HCEC 1CT (cell line): ENCODE measurements at regions not wholly inside any gene's neighbourhood (a gene's known extent, or its start where the extent isn't known, plus 50 kb on each side); places are given as distances from the start of the nearest gene placed in this dataset.

Source experiments
- DNase-seq: peaks from one replicate; pipeline ENCODE4 v3.0.0-alpha.2; 2017

GRCh38 chr19:32012206-32012605 lies 333.2 kb upstream of the ZNF507 start:
- DNase-seq = no peak

DNA sequence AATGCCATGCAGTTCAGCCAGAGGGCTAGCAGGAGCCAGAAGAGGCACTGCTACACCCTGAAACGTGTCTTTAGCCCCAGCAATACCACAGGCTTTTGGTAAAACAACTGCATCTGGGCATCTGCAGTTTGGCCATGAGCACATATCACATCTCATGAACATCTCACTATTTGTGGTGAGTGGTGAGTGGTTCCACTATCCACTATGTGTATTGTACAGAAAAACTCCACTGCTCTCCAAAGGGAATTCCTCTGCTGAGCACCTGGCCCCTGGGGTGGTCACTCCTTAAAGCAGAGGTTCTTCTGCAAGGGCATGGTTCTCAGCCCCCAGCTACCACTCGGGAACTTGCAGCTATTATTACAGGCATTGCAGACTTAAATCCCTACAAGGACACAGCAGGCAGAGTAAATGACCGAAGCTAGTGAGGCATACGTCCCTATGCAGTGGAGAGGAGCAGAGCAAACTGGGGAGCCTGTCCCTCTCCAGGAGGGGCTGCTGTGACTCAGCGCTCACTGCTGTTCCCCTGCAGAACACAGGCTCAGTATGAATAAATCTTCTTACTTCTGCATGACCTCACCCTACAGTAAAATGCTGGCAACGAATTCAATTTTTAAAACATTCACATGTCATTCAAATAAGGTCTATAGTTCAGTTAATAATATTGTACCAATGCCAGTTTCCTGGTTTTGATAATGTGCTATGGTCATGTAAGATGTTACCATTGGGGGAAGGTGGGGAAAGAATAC lies 332.4 kb upstream of the ZNF507 start:
- DNase-seq = no peak

DNA sequence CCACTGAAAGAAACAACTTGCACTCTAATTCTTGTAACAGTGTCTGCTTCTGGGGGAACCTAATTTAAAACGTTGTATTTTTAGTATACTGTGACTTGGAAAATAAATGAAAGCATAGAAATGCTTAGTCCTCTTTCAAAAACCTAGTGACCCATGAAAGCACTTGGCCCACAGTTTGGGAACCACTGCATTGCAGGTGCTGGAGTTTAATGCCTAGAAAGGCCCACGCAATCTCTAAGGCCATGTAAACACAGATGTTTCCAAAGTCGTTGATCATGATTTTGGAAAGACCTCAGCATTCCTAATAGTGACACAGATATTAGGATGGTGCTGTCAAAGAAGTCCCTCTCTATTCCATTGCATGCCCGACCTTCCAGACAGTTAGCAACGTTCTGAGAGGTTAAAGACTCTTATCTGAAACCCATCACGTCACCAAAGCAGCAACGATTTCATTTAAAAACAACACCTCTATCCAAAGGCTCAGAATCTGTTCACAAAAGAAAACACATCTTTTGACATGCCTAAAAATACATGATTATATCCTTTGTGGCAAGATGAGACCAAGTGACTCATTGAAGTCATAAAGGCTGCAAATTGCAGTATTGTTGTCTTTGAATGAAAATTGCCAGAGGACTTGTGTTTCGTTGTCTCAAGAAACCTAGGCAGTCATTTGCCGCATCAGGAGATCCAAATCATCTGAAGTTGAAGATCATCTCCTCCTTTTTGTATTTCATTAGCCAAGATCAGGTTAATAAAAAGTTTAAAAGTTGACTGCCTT lies 328.0 kb upstream of the ZNF507 start:
- DNase-seq = no peak

GRCh38 chr19:32018014-32018413 lies 327.4 kb upstream of the ZNF507 start:
- no peak for DNase-seq

GRCh38 chr19:32020538-32020937 lies 324.9 kb upstream of the ZNF507 start:
- no peak for DNase-seq

DNA sequence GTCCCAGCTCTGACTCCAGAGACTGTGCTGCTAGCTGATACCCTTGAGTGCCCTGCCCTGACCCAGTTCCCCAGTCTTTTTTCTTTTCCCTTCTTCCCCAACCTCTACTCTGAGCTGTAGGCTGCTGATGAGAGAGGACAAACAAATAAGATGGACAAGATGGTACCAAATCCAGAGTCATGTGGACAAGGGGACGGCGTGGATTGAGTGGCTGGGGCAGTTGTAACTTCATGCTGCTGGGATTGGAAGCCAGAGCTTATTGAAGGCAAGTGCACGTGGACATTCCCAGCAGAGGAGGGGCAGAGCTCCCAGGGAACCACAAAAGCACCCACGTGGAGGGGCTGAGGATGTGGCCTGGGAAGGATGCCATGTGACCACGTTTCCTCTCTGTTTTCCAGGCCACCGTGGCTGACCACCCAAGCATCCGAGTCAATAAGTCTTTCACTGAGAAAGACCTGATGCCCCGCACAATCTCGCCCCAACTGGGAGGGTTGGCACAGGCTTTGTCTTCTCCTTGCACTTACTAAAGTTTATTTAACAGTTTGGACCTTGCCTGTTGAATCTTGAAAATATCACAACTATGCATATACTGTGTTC lies 323.3 kb upstream of the ZNF507 start:
- no peak for DNase-seq

GRCh38 chr19:32022731-32023563 lies 322.5 kb upstream of the ZNF507 start:
- no peak for DNase-seq

GRCh38 chr19:32023564-32023832 lies 321.9 kb upstream of the ZNF507 start:
- DNase-seq = no peak

GRCh38 chr19:32029235-32029634 lies 316.2 kb upstream of the ZNF507 start:
- DNase-seq = no peak

DNA sequence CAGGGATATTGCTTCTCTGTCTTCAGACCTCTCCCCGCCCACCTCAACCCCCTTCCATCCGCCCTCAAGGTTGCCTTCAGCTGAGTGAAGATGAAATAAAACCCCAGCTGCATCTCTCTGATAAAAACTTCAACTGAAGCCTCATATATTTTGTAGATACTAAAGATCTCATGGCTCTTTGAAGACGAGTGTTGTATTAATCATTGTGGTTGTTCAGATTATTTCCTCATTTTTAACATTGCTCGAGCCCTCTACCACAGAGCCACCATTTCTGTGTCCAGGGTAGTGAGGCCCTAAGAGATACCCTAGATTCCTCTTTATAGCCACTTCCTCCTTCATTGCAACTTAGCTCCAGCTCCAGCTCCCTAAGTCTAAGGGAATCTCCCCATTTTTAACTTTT lies 312.8 kb upstream of the ZNF507 start:
- DNase-seq = no peak

DNA sequence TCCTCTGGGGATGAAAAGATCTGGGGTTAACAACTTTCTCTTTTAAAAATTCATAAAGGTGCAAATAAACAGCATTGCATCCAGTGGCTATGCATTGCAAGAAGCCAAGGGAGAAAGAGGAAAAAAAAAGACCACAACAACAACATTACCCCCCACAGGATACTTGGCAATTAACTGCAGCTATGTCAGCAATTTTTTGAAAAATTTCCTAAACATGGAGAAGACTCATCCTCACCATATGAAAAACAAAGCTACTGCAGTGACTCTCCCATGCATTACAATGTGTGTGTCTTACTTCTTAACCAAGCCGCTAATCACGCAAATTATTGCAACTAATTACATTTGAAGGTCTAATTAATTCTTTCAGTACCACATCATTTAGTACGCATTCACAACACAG lies 309.8 kb upstream of the ZNF507 start:
- DNase-seq = no peak

- DNase-seq = no peak
Observed at GRCh38 chr19:32038021-32038920, 307.1 kb upstream of the ZNF507 start.

- no peak for DNase-seq
Observed at GRCh38 chr19:32038961-32039360, 306.4 kb upstream of the ZNF507 start.

GRCh38 chr19:32039440-32039839 lies 306.0 kb upstream of the ZNF507 start:
- DNase-seq = no peak

DNA sequence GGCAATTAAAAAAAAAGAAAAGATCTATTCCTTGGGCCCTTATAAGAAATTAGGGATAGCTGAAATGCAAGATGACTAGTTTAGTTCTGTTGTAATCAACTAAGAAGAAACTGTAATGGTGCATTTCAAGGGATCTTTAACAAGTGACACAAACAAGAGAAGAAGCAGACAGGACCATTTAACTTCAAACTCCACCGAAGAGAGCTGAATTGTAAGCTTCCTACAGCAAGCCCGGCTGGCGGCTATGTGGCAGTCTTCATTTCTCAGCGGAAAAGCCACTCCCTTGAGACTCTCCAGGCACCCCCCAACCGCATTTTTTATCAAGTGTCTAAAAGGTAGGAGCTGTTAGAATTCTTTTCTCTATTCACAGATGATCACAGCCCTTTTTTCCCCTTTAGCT lies 305.2 kb upstream of the ZNF507 start:
- no peak for DNase-seq

DNA sequence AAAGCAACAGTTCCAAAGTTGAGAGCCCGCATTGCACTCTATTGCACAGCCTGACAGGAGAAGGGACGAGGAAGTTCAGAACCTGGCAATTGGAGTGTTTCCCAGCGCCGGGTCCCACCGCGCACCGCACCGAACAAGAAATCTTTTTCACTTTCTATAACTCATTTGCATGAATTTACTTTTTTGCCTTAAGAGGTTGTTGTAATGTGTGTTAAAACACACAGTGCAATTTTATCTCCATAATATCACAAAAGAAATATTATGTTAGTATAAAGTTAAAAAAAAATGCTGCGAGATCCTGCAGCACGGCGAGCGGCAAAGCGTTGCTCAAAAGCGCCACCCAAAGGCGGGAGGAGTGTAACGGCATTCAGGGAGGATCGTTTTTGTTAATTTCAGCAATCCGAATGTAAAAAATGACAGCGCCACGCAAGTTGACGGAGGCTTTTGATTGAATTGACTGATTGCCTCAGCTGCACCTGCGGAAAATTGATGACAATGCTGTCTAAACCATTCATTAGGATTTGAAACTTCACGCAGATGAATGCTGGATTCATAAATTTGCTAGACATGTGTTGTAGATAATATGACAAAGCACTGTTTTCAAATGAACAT lies 303.6 kb upstream of the ZNF507 start:
- no peak for DNase-seq

- DNase-seq = no peak
Observed at GRCh38 chr19:32047788-32048187, 297.6 kb upstream of the ZNF507 start.

DNA sequence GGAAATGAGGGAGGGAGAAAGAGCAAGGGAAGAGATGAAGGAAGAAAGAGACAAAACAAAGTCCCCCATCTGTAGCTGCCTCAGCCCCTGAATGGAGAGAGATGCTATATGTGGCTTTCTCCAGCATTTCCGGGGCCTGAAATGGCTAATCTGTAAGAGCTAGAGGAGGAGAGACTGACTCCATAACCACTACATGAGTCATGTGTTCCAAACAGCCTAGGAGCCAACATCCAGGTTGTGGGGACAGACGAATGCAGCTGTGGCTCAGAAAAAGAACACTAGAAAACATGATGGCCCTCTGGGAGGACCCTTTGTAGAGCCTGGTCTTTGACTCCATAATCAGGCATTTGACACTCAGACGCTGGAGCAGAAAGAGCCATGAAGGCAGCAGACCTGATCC lies 292.0 kb upstream of the ZNF507 start:
- no peak for DNase-seq

GRCh38 chr19:32053861-32054260 lies 291.5 kb upstream of the ZNF507 start:
- no peak for DNase-seq

DNA sequence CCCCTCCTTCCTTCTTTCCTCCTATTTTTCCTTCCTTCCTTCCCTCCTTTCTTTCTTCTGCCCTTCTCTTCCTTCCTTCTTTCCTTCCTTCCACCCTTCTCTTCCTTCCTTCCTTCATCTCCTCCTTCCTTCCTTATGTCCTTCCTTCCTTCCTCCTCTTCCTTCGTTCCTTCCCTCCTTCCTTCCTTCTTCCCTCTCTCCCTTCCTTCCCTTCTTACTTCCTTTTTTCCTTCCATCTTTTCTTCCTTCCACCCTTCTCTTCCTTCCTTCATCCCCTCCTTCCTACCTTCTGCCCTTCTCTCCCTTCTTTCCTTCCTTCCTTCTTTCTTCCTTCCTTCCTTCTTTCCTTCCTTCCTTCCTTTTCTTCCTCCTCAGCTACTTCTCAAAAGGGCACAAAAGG lies 287.3 kb upstream of the ZNF507 start:
- no peak for DNase-seq

DNA sequence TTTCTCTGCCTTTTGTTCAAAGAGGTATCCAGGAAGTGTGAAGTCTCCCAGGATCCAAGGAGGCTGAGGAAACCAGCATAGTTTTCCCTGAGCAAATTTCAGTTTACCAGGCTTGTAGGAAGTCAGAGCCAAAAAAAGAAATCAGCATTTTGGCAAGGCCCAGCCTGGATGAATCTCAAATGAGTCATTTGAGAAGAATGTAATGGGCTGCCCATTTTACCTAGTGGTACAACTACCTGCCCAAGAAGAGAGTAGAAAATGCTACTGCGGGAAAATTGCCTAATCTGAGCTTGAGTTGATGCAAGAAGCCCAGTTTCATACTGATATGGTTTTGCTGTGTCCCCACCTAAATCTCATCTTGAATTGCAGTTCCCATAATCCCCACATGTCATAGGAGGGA lies 284.1 kb upstream of the ZNF507 start:
- no peak for DNase-seq

DNA sequence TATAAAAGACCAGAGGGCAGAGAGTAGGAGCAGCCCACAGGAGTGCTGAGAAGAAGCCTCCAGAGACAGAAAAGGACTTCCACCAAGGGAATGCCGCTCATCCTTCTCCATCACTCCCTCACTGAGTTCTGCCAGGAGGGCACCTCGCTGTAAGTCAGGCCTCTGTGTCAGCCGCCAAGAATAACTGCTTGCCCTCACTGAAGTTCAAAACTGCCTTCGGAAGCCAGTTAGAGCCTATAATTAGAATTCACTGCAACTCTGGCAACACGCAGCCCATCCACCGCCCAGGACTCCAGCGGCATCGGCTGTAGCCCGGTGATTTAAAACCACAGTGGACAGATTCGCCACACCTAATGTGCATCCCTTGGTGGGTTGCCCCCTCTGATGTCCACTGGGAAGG lies 281.8 kb upstream of the ZNF507 start:
- no peak for DNase-seq
